Body of pancreas (tissue), 4 donors: ENCODE measurements at regions not wholly inside any gene's neighbourhood (a gene's known extent, or its start where the extent isn't known, plus 50 kb on each side); places are given as distances from the start of the nearest gene placed in this dataset.

ENCODE experiments used
- ATAC-seq: fragments of 150-250 bp; one replicate; pipeline ENCODE4 v1.9.1; 2016
- DNase-seq, 4 donors: peaks; one replicate each; pipeline ENCODE4 v3.0.0-alpha.2; 2019
- H3K27ac ChIP-seq, 4 donors: fragments of 200-600 bp; sonication (generic); 1 replicate in 3 of 4; 2 replicates in 1 of 4; pipeline versions ENCODE4 v1.5.1 to v1.6.1; 2016 to 2019; ENCODE audit warnings: mild to moderate bottlenecking in 1 of 4, mixed read lengths in 1 of 4, moderate library complexity in 1 of 4
- H3K27me3 ChIP-seq, 2 donors: fragments of 200-600 bp; sonication (generic); one replicate each; pipeline ENCODE4 v1.6.0; 2016; ENCODE audit warnings: mild to moderate bottlenecking in 1 of 2
- H3K36me3 ChIP-seq, 2 donors: fragments of 200-600 bp; sonication (generic); replicated peaks in 1 of 2; 2 replicates each; pipeline ENCODE4 v1.5.1; 2016; ENCODE audit warnings: low read depth in 2 of 2; ENCODE audit not compliant: insufficient read depth in 1 of 2
- H3K4me1 ChIP-seq: fragments of 200-600 bp; sonication (generic); one replicate; pipeline ENCODE4 v1.6.0; 2016
- H3K4me3 ChIP-seq, 2 donors: fragments of 200-600 bp; sonication (generic); 1 replicate in 1 of 2; 2 replicates in 1 of 2; pipeline ENCODE4 v1.5.1; 2016 to 2019
- H3K9me3 ChIP-seq, 3 donors: fragments of 200-600 bp; sonication (generic); 1 replicate in 2 of 3; 2 replicates in 1 of 3; pipeline ENCODE4 v1.5.1; 2016
- CTCF ChIP-seq, 7 experiments: fragments of 450-650 bp in 4 of 7; fragments of 200-600 bp in 3 of 7; sonication (generic) in 3 of 7; IDR thresholded peaks; one replicate each; pipeline ENCODE4 v1.5.1; 2016 to 2019; ENCODE audit warnings: antibody characterized with exemption in 7 of 7
- POLR2A ChIP-seq, 3 donors: fragments of 450-650 bp; IDR thresholded peaks; one replicate each; pipeline ENCODE4 v1.6.1; 2016; ENCODE audit warnings: antibody characterized with exemption in 3 of 3, mild to moderate bottlenecking in 2 of 3
- WGBS, 2 donors: methylation state at CpG; one replicate each; pipeline ENCODE4 v1.1.5; 2017; 5-methylcytosine and 5-hydroxymethylcytosine counted together
- intact Hi-C: fragments of 100-400 bp; cut with DNase I; formaldehyde crosslinking; loops from one replicate; pipeline ENCODE4 v1.15.1; 2023

DNA sequence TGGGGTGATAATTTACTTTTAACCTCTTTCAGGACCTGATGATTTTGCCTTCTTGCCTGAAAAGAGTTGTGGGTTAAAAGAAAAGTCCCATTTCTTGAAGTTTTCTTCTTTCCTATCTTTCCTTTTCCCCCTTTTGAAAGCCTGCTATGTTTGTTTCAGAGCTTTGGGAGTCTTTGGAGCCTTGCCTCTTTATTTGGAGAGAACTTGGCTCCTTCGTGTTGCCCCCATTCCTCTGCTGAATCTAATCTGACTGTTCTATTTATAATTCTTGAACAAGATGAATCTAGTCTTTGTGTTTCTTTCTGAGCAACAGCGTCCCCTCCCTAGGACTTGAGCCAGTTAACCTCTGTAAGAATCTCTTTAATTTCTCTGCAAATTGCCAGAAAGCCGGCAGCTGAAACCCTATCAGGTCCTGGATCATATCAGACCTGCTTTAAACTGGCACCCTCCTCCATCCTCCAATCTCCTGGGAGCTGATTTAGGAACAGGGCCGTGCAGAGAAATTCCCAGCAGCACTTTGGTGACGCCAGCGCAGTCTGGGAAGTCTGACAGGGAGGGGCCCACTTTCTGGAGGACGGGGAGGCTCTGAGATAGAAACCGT is 289.1 kb upstream of the SORL1-AS1 start:
- Histone ChIP-seq H3K9me3 (no peaks in the 10 kb centered on the region), H3K36me3 (no peaks in the 10 kb centered on the region), H3K27me3 (no peaks in the 10 kb centered on the region), H3K27ac (peak overlapping the region in 2 of 4 donors; percentile 3 to 48), H3K4me3 (no peak overlapping the region), H3K4me1 (no peaks in the 10 kb centered on the region)
- no peak for TF ChIP-seq CTCF (IDR thresholded peaks at IDR 0.05)
- TF ChIP-seq POLR2A (IDR thresholded peaks at IDR 0.05): no peak
- ATAC-seq (peak; percentile 60), DNase-seq (peak; percentile 20 to 46 (median 32))
- WGBS, 2 donors: 38 to 57% methylated on average over 8 of the region's 8 CpGs
- intact Hi-C loops: no loop called here

DNA sequence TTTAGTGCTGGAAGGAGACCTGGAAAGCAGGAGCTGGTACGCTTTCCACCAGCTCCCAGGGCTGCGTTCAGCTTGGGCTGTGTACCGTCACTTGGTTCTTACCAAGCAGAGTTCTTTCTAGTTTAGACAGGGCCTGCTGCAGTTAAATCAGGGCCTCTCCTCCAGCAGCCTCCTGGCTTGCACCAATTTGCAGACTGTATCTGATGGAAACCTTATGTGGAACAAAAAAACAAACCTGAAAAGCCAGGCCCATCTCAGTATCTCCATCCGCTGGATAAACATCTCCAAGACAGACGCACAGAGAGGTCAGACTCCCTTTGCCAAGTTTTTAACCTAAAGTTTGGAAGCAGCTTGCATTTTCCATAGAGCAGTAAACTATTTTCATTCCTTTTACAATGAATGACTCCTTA is 288.6 kb upstream of the SORL1-AS1 start:
- peak in 1 of 4 donors; percentile 2 for DNase-seq
- peak overlapping the region in 2 of 4 donors; percentile 3 to 48 for H3K27ac ChIP-seq
- H3K4me1 ChIP-seq: no peaks in the 10 kb centered on the region
- H3K27me3 ChIP-seq: no peaks in the 10 kb centered on the region
- intact Hi-C loops: no loop called here
- no peak for ATAC-seq
- H3K9me3 ChIP-seq: no peaks in the 10 kb centered on the region
- WGBS, 2 donors: 71 to 75% methylated on average over 5 of the region's 5 CpGs
- H3K36me3 ChIP-seq: no peaks in the 10 kb centered on the region
- H3K4me3 ChIP-seq: no peak overlapping the region
- TF ChIP-seq CTCF (IDR thresholded peaks at IDR 0.05) (no peak), POLR2A (IDR thresholded peaks at IDR 0.05) (no peak)

- Histone ChIP-seq H3K27ac (no peak overlapping the region), H3K9me3 (no peaks in the 10 kb centered on the region), H3K4me1 (no peaks in the 10 kb centered on the region), H3K4me3 (no peak overlapping the region), H3K27me3 (no peaks in the 10 kb centered on the region), H3K36me3 (no peaks in the 10 kb centered on the region)
- intact Hi-C loops: no loop called here
- ATAC-seq: no peak
- DNase-seq: no peak
- no peak for TF ChIP-seq POLR2A (IDR thresholded peaks at IDR 0.05)
- no peak for TF ChIP-seq CTCF (IDR thresholded peaks at IDR 0.05)
- WGBS, 2 donors: 64 to 68% methylated on average over 1 of the region's 1 CpG
Measured at GRCh38 chr11:121740902-121741301, 288.1 kb upstream of the SORL1-AS1 start.

GRCh38 chr11:121733858-121734257 is 281.1 kb upstream of the SORL1-AS1 start:
- intact Hi-C loops: no loop called here
- no peaks in the 10 kb centered on the region for H3K9me3 ChIP-seq
- 39 to 59% methylated on average over 1 of the region's 1 CpG for WGBS, 2 donors
- no peak for ATAC-seq
- TF ChIP-seq POLR2A (IDR thresholded peaks at IDR 0.05): no peak
- TF ChIP-seq CTCF (IDR thresholded peaks at IDR 0.05): no peak
- DNase-seq: no peak
- H3K27me3 ChIP-seq: no peaks in the 10 kb centered on the region
- H3K36me3 ChIP-seq: no peaks in the 10 kb centered on the region
- H3K27ac ChIP-seq: no peak overlapping the region
- H3K4me3 ChIP-seq: no peak overlapping the region
- no peaks in the 10 kb centered on the region for H3K4me1 ChIP-seq

GRCh38 chr11:121727942-121728341 is 275.2 kb upstream of the SORL1-AS1 start:
- WGBS, 2 donors: 41 to 59% methylated on average over 1 of the region's 1 CpG
- ATAC-seq: no peak
- Histone ChIP-seq H3K4me3 (no peak overlapping the region), H3K4me1 (peaks cover 7% of the 10 kb centered on the region), H3K27me3 (no peaks in the 10 kb centered on the region), H3K9me3 (no peaks in the 10 kb centered on the region), H3K36me3 (no peaks in the 10 kb centered on the region), H3K27ac (no peak overlapping the region)
- no peak for DNase-seq
- no peak for TF ChIP-seq CTCF (IDR thresholded peaks at IDR 0.05)
- no peak for TF ChIP-seq POLR2A (IDR thresholded peaks at IDR 0.05)
- intact Hi-C loops: no loop called here
